H1 (cell line): ENCODE measurements at regions not wholly inside any gene's neighbourhood (a gene's known extent, or its start where the extent isn't known, plus 50 kb on each side); places are given as distances from the start of the nearest gene placed in this dataset.

Experiments used
- CTCF ChIA-PET: fragments of 300-600 bp; sonication (Branson Sonifier 250); formaldehyde crosslinking; loops from one replicate; lab custom pipeline; 2021; ENCODE audit not compliant: partially characterized antibody; lab: Charles Lee
- POLR2A ChIA-PET: fragments of 300-600 bp; sonication (Branson Sonifier 250); formaldehyde crosslinking; loops from one replicate; lab custom pipeline; 2021; ENCODE audit warnings: inconsistent platforms; ENCODE audit not compliant: partially characterized antibody; lab: Charles Lee
- DNase-seq, 2 experiments: peaks; one replicate each; pipeline versions ENCODE4 v3.0.0 to v3.0.0-alpha.2; 2010 to 2022; ENCODE audit warnings: low spot score in 2 of 2, low read depth in 1 of 2, mixed read lengths in 1 of 2
- FAIRE-seq: peaks from 2 replicates; lab custom pipeline; 2011; peaks lifted over from hg19 to GRCh38; lab: Jason Lieb, UNC
- H2AFZ ChIP-seq: 2 replicates; pipeline ENCODE4 v1.8.1; 2012; ENCODE audit warnings: low read length, inconsistent platforms
- H2AK5ac ChIP-seq: 2 replicates; pipeline ENCODE4 v1.6.1; 2013; ENCODE audit warnings: low read depth, low read length
- H2BK120ac ChIP-seq: replicated peaks from 2 replicates; pipeline ENCODE3; 2013; ENCODE audit warnings: low read depth, low read length, inconsistent platforms
- H2BK12ac ChIP-seq: 2 replicates; pipeline ENCODE4 v1.6.1; 2013; ENCODE audit warnings: low read depth, low read length
- H2BK15ac ChIP-seq: 2 replicates; pipeline ENCODE4 v1.6.1; 2013; ENCODE audit warnings: low read length
- H2BK20ac ChIP-seq: 2 replicates; pipeline ENCODE4 v1.6.1; 2013; ENCODE audit warnings: low read length
- H2BK5ac ChIP-seq: 2 replicates; pipeline ENCODE4 v1.6.1; 2013; ENCODE audit warnings: low read depth, low read length
- H3K14ac ChIP-seq: 2 replicates; pipeline ENCODE4 v1.6.1; 2013; ENCODE audit warnings: inconsistent platforms; ENCODE audit not compliant: insufficient read length
- H3K18ac ChIP-seq: 2 replicates; pipeline ENCODE4 v1.6.1; 2013; ENCODE audit warnings: low read length; ENCODE audit errors: extremely low read depth
- H3K23ac ChIP-seq: 2 replicates; pipeline ENCODE4 v1.6.1; 2013; ENCODE audit warnings: inconsistent platforms; ENCODE audit not compliant: insufficient read length
- H3K23me2 ChIP-seq: 2 replicates; pipeline ENCODE4 v1.6.1; 2013; ENCODE audit warnings: low read depth, low read length
- H3K27ac ChIP-seq: 2 replicates; pipeline ENCODE4 v1.6.1; 2011; ENCODE audit warnings: low read depth, low read length, inconsistent platforms
- H3K27me3 ChIP-seq, 4 experiments: replicated peaks in 1 of 4; 1 replicate in 1 of 4; 2 replicates in 3 of 4; pipeline versions ENCODE4 v1.6.1 to v1.8.1; 2011 to 2013; ENCODE audit warnings: low read length in 3 of 4, mild to moderate bottlenecking in 3 of 4, inconsistent platforms in 2 of 4, mixed read lengths in 2 of 4, moderate library complexity in 1 of 4; ENCODE audit not compliant: control insufficient read depth in 3 of 4, insufficient read depth in 3 of 4; ENCODE audit errors: extremely low read depth in 1 of 4
- H3K36me3 ChIP-seq, 4 experiments: 2 replicates each; pipeline versions ENCODE4 v1.6.1 to v1.8.1; 2011 to 2013; ENCODE audit warnings: mild to moderate bottlenecking in 4 of 4, low read length in 3 of 4, moderate library complexity in 2 of 4, control low read depth in 1 of 4, inconsistent platforms in 1 of 4; ENCODE audit not compliant: insufficient read depth in 4 of 4, control insufficient read depth in 2 of 4
- H3K4ac ChIP-seq: replicated peaks from 2 replicates; pipeline ENCODE3; 2013; ENCODE audit warnings: low read length, low read depth, mixed read lengths, inconsistent platforms; ENCODE audit not compliant: insufficient read length
- H3K4me1 ChIP-seq, 4 experiments: replicated peaks in 1 of 4; 1 replicate in 1 of 4; 2 replicates in 3 of 4; pipeline versions ENCODE4 v1.6.1 to v1.8.1; 2011 to 2013; ENCODE audit warnings: low read length in 3 of 4, inconsistent platforms in 2 of 4, mixed read lengths in 1 of 4; ENCODE audit not compliant: insufficient read depth in 4 of 4, control insufficient read depth in 3 of 4
- H3K4me2 ChIP-seq, 2 experiments: 2 replicates each; pipeline versions ENCODE4 v1.6.1 to v1.8.1; 2011 to 2013; ENCODE audit warnings: low read depth in 2 of 2, low read length in 2 of 2, control low read depth in 1 of 2, inconsistent platforms in 1 of 2, mild to moderate bottlenecking in 1 of 2; ENCODE audit not compliant: insufficient read depth in 1 of 2
- H3K4me3 ChIP-seq, 4 experiments: fragments of 200-600, 300-600 bp in 1 of 4; sonication (generic), shearing (Covaris generic), sonication (Bioruptor Twin) in 1 of 4; 2 replicates each; pipeline versions ENCODE4 v1.5.1 to v1.8.1; 2011 to 2016; ENCODE audit warnings: low read length in 4 of 4, low read depth in 3 of 4, control low read depth in 2 of 4, inconsistent platforms in 2 of 4, mild to moderate bottlenecking in 2 of 4, mixed read lengths in 1 of 4, moderate library complexity in 1 of 4; ENCODE audit not compliant: insufficient read depth in 2 of 4; ENCODE audit errors: extremely low read depth in 1 of 4
- H3K56ac ChIP-seq: replicated peaks from 2 replicates; pipeline ENCODE3; 2013; ENCODE audit warnings: low read depth, mild to moderate bottlenecking, mixed read lengths, low read length, inconsistent platforms; ENCODE audit not compliant: insufficient read length
- H3K79me1 ChIP-seq: 2 replicates; pipeline ENCODE4 v1.6.1; 2013; ENCODE audit warnings: low read depth, low read length, control low read depth
- H3K79me2 ChIP-seq, 2 experiments: 2 replicates each; pipeline versions ENCODE4 v1.6.1 to v1.8.1; 2012 to 2013; ENCODE audit warnings: low read length in 2 of 2, mild to moderate bottlenecking in 2 of 2, inconsistent platforms in 1 of 2; ENCODE audit not compliant: insufficient read depth in 2 of 2, control insufficient read depth in 1 of 2
- H3K9ac ChIP-seq, 4 experiments: replicated peaks in 1 of 4; 1 replicate in 1 of 4; 2 replicates in 3 of 4; pipeline versions ENCODE4 v1.6.1 to v1.8.1; 2011 to 2013; ENCODE audit warnings: low read depth in 3 of 4, low read length in 3 of 4, control low read depth in 2 of 4, mild to moderate bottlenecking in 2 of 4, moderate library complexity in 2 of 4, inconsistent platforms in 1 of 4; ENCODE audit errors: extremely low read depth in 1 of 4
- H3K9me3 ChIP-seq, 2 experiments: 2 replicates each; pipeline versions ENCODE4 v1.6.1 to v1.8.1; 2012 to 2013; ENCODE audit warnings: mild to moderate bottlenecking in 2 of 2, moderate library complexity in 2 of 2, control low read depth in 1 of 2, inconsistent platforms in 1 of 2, low read depth in 1 of 2, low read length in 1 of 2, mixed read lengths in 1 of 2; ENCODE audit not compliant: insufficient read depth in 2 of 2
- H4K20me1 ChIP-seq, 2 experiments: replicated peaks in 1 of 2; 2 replicates each; pipeline versions ENCODE3 to v1.8.1; 2011 to 2013; ENCODE audit warnings: inconsistent platforms in 2 of 2, low read length in 2 of 2, mild to moderate bottlenecking in 1 of 2; ENCODE audit not compliant: insufficient read depth in 2 of 2, control insufficient read depth in 1 of 2
- H4K5ac ChIP-seq: 2 replicates; pipeline ENCODE4 v1.6.1; 2013; ENCODE audit warnings: low read length, low read depth, mixed read lengths, inconsistent platforms; ENCODE audit not compliant: insufficient read length
- H4K8ac ChIP-seq: 2 replicates; pipeline ENCODE4 v1.8.0; 2013; ENCODE audit warnings: mild to moderate bottlenecking, moderate library complexity, low read length, inconsistent platforms; ENCODE audit not compliant: insufficient read depth; ENCODE audit errors: extremely low read depth
- H4K91ac ChIP-seq: replicated peaks from 2 replicates; pipeline ENCODE3; 2013; ENCODE audit warnings: low read length, mixed read lengths, inconsistent platforms; ENCODE audit not compliant: insufficient read length
- HDAC2 ChIP-seq, 2 experiments: fragments of 300-600 bp in 1 of 2; sonication (generic) in 1 of 2; IDR thresholded peaks; 2 replicates each; pipeline ENCODE4 v1.6.1; 2011 to 2012; ENCODE audit warnings: low read depth in 2 of 2, low read length in 2 of 2, mild to moderate bottlenecking in 2 of 2, moderate library complexity in 2 of 2, borderline replicate concordance in 1 of 2, inconsistent platforms in 1 of 2
- MAFK ChIP-seq: IDR thresholded peaks from 2 replicates; pipeline ENCODE4 v1.6.1; 2012; ENCODE audit warnings: low read depth, mild to moderate bottlenecking, improper control_type of control experiment, low read length
- POLR2AphosphoS5 ChIP-seq: IDR thresholded peaks from 2 replicates; pipeline ENCODE4 v1.6.1; 2011; ENCODE audit warnings: low read depth, low read length
- POU5F1 ChIP-seq: IDR thresholded peaks from 2 replicates; pipeline ENCODE4 v1.6.1; 2011; ENCODE audit warnings: low read depth, mild to moderate bottlenecking, low read length, moderate library complexity
- WGBS, 2 experiments: shearing (Covaris generic) in 1 of 2; methylation state at CpG; one replicate each; pipeline versions ENCODE4 v1.1.6 to v1.1.7; 2013 to 2015; ENCODE audit warnings: low lambda C conversion rate in 2 of 2, mixed read lengths in 2 of 2, inconsistent platforms in 1 of 2, low coverage in 1 of 2, missing lambda C conversion rate in 1 of 2; ENCODE audit not compliant: insufficient replicate concordance in 2 of 2, insufficient coverage in 1 of 2, insufficient read length in 1 of 2; ENCODE audit errors: extremely low coverage in 1 of 2, missing lambda C conversion rate in 1 of 2; 5-methylcytosine and 5-hydroxymethylcytosine counted together

DNA sequence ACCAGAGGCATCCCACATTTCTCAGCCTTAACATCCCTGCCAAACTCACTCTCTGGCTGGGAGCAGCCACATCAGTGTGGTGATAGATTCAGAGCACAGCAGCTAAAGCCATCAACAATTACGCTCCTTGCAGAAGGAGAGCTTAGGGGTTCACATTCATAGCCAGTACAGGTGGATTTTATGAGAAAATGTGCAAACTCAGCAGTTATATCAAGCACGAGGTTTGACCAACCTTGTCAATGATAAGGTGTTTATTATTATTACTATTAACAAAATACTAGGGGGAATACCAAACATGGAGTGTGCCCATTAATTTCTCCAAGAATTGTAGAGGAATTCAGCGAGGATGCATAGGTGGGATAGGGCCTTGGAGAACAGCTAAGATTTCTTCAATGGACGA is 362.3 kb downstream of the WDR11 start:
- Histone ChIP-seq H2BK12ac (no peak overlapping the region), H2BK120ac (no peak overlapping the region), H2AK5ac (no peak overlapping the region), H3K9ac (no peak overlapping the region), H4K91ac (no peak overlapping the region), H3K4me1 (no peaks in the 10 kb centered on the region), H3K4ac (no peak overlapping the region), H2BK5ac (no peak overlapping the region), H4K8ac (no peak overlapping the region), H3K27me3 (no peaks in the 10 kb centered on the region), H3K18ac (no peak overlapping the region), H3K79me1 (no peaks in the 10 kb centered on the region), H4K20me1 (no peaks in the 10 kb centered on the region), H3K4me3 (no peak overlapping the region), H2BK15ac (no peak overlapping the region), H2BK20ac (no peak overlapping the region), H3K14ac (no peak overlapping the region), H3K4me2 (no peak overlapping the region), H3K23ac (no peak overlapping the region), H3K36me3 (no peaks in the 10 kb centered on the region), H3K27ac (no peak overlapping the region), H3K79me2 (no peaks in the 10 kb centered on the region), H3K9me3 (no peaks in the 10 kb centered on the region), H4K5ac (no peak overlapping the region), H2AFZ (no peak overlapping the region), H3K23me2 (no peaks in the 10 kb centered on the region), H3K56ac (no peak overlapping the region)
- POLR2A ChIA-PET, result no interaction called here
- peak; percentile 81; the same call in 1 of the 2 replicates for TF ChIP-seq MAFK
- no peak for TF ChIP-seq POLR2AphosphoS5
- TF ChIP-seq HDAC2 (IDR thresholded peaks at IDR 0.05; ENCODE audit: borderline replicate concordance in 1 of 2, low read depth in 2 of 2, low read length in 2 of 2), result no peak
- no peak for TF ChIP-seq POU5F1
- FAIRE-seq, result no peak
- CTCF ChIA-PET, result interaction anchor here (0.7 to 1.4 kb wide), 7 partner anchors 8 to 483 kb away, joined by 3 to 5 read pairs (median 3); no protein-coding TSS in a partner anchor
- no peak for DNase-seq
- WGBS, 2 experiments, result 91% methylated on average over 4 of the region's 4 CpGs; no CpG with 5 or more reads in 1 of the 2 experiments
